ENCODE measurements at regions not wholly inside any gene's neighbourhood (a gene's known extent, or its start where the extent isn't known, plus 50 kb on each side); places are given as distances from the start of the nearest gene placed in this dataset.

DNA sequence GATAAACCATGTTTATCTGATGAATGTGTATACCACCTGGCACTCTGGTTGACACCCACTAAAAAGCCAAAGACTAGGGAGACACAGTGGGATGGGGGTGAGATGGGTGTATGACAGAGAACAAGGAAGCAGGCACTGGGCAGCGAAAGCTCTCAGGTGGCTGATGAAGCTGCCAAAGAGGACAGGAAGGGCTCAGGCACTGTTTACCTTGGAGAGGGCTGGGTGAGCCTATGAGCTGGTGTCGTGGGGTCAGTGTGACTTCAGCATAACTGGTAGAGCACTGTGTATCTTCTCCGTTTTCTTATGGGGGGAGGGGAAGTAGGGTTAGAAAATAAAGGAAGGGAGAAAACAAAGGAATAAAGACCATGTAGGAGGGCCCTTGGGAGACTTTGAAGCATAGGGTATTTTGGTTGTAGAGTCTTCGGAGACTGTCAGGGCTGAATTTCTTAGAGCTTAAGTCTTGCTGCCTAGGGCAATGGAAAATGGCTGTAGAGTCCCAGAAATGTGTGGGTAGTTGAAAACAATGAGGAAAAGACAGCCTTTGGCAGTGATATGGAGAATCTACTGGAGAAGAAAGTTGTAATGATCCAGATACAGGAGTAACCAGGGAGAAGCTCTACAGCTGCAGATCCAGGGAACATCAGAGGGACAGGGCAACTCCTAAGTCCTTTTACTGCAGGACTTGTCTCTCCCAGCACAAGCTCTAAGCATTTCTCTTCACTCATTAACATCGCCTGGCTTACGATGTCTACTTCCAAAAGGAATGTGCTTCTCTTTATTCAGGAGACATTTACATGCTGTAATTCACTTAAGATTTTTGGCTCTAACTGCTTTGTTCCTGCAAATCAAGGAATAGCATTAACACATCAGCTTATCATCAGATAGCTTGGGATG lies 120.0 kb downstream of the AQP4 start:
- DNase-seq (ENCODE audit: low spot score), result no peak

- DNase-seq (ENCODE audit: low spot score), result no peak
These were observed 123.7 kb downstream of the AQP4 start for GRCh38 chr18:26741758-26742157.

GRCh38 chr18:26741048-26741447 lies 124.5 kb downstream of the AQP4 start:
- no peak for DNase-seq (ENCODE audit: low spot score)

- no peak for DNase-seq (ENCODE audit: low spot score)
These were observed 125.1 kb downstream of the AQP4 start for GRCh38 chr18:26740396-26740795.

DNA sequence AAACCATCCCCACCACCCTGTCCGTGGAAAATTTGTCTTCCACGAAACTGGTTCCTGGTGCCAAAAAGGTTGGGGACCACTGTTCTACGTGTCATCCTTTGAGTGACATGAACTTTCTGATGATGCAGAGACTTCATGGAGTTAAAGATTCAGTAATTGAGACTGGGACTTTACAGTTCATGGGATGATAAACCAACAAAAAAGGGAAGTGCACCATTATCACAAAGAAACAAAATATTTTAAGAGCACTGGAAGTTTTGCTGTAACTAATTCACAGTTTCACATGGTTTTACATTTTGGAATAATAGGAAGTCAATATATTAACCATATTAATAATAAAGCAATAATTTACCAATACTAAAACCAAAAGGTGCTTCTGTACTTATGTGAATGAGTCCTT lies 126.8 kb downstream of the AQP4 start:
- DNase-seq (ENCODE audit: low spot score), result no peak

DNA sequence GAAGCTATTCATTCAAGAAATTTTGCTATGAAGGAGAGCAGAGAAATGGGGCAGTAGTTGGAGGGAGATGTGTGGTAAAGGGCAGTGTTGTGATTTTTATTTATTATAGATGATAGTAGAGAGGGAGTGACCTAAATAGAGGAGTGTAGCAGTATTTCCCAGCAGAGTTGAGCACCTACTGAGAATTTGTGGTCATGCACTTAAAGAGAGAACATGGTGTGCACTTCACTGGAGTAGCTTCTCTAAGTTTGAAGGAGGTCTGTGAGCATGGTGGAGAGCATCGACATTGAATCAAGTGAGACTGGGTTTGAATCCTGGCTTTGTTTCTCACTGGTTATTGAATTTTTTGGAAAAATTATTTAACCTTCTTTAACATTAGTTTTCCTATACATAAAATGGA lies 129.2 kb downstream of the AQP4 start:
- DNase-seq (ENCODE audit: low spot score), result no peak

- DNase-seq (ENCODE audit: low spot score), result no peak
These were observed 130.7 kb downstream of the AQP4 start for GRCh38 chr18:26734760-26735159.

GRCh38 chr18:26729449-26729848 lies 136.1 kb downstream of the AQP4 start:
- DNase-seq (ENCODE audit: low spot score), result no peak

- DNase-seq (ENCODE audit: low spot score), result no peak
These were observed 136.5 kb downstream of the AQP4 start for GRCh38 chr18:26729008-26729407.

DNA sequence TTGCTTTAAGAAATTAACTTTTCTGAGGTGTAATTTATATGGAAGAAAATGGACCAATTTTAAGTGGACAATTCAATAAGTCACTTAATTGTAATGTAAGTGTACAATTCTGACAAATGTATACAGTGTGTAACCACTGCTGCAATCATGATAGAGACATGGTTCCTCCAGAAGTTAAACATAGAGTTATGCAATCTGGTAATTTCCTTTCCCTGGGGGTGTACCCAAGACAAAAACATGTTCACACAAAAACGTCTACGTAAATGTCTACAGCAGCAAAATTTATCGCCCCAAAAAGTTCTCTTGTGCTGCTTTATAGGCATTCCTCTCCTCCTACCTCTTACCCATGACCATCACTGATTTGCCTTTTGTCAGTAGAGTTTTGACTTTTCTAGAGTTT lies 141.5 kb downstream of the AQP4 start:
- no peak for DNase-seq (ENCODE audit: low spot score)

GRCh38 chr18:26722565-26722931 lies 143.0 kb downstream of the AQP4 start:
- no peak for DNase-seq (ENCODE audit: low spot score)

- DNase-seq (ENCODE audit: low spot score), result no peak
These were observed 143.5 kb downstream of the AQP4 start for GRCh38 chr18:26721854-26722564.

DNA sequence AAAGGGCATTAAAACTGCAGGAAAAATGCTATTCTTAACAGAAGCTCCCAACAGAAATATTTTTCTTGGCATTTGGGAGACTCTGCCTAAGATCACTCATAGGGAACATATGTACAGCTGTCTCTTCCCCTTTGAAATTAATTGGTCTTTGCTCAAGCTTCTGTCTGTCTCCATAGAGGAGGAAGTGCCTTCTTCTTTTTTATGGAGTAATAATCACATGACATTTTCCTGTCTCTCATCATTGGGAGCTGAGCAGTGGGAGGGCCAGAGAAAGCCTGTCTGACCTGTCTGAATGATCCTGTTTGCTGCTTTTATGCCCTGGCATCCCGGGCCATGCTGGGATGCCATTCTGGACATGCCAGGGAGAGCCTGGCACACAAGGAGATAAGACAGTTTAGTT lies 145.6 kb downstream of the AQP4 start:
- DNase-seq (ENCODE audit: low spot score), result no peak

DNA sequence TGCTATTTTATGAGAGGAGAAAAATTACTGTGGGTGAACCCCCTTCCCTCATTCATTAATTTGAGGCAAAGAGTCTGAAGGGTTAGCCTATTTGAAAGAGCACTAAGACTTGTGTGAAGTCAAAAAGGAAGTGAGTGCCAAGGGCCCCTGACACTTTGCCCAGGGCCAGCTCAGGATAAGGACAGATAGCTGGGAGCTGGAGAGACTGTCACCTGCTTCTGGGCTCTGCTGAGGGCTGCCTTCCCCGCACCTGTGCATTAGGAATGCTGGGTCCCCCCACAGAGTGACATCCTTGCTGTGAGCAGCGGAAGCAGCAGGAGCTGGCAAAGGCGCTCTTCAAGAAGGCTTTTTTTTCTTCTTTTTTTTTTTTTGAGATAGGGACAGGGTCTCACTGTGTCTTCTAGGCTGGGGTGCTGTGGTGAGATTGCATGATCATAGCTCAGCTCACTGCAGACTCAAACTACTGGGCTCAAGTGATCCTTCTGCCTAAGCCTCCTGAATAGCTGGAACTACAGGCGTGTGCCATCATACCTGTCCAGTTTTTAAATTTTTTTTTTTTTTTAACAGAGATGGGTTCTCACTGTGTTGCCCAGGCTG lies 148.3 kb downstream of the AQP4 start:
- DNase-seq (ENCODE audit: low spot score), result no peak

GRCh38 chr18:26714739-26715138 lies 150.8 kb downstream of the AQP4 start:
- DNase-seq (ENCODE audit: low spot score), result no peak

DNA sequence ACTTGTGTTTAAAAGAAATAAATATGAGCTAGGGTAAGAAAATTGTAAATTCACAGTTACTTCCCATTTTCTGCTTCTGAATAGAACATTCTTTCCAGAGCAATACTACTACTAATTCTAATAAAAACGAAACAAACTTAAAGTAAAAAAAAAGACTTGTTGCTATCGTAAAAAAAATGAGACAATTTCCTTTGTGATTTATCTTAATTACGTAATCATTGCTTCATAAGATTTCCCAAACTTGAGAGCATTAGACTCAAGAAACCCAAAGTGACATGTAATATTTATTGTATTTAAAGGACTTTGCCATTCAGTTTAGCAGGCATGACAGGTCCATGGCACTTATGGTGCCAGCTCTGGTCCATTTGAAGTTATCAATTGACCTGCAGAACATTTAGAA lies 153.8 kb downstream of the AQP4 start:
- DNase-seq (ENCODE audit: low spot score), result no peak

- DNase-seq (ENCODE audit: low spot score), result no peak
These were observed 154.9 kb downstream of the AQP4 start for GRCh38 chr18:26710470-26711096.

- DNase-seq (ENCODE audit: low spot score), result no peak
These were observed 155.6 kb downstream of the AQP4 start for GRCh38 chr18:26709897-26710296.

DNA sequence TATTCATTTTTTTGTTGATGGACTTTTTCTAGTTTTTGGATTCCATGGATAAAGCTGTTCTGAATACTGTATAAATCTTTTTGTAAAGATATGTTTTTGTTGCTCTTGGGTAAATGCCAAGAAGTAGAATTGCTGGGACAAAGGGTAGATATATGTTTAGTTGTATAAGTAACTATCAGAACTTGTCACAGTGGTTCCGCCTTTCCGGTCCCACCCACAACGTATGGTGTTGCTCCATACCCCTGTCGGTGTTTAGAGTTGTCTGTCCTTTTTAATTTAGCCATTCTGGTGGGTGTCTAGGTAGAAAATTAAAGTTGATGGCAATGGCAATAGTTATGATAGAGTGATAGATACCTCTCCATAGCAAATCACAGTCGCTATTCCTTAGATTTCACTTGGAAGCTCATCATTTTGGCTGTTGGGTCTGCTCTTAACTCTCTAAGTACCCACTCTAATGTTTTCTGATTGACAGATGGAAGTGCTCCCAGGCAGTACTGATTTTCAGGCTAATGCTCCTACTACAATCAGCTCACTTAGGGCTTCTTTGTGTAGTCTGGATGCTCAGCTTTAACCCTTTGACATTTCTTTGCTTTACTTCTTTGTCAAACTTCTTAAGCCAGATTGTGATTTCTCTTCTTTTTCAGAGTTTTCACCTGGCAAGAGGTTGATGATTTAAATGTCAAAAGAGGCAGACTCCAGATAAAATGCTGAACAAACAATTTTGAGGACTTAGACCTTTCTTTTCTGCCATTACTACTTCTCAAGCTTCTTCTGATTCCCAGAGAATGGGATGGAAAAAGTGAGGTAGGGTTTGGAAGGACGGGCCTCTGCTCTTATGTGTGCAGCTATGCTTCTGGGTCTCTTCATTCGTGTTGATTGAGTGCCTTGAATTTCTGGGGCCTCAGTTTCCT lies 156.4 kb downstream of the AQP4 start:
- DNase-seq (ENCODE audit: low spot score), result no peak

DNA sequence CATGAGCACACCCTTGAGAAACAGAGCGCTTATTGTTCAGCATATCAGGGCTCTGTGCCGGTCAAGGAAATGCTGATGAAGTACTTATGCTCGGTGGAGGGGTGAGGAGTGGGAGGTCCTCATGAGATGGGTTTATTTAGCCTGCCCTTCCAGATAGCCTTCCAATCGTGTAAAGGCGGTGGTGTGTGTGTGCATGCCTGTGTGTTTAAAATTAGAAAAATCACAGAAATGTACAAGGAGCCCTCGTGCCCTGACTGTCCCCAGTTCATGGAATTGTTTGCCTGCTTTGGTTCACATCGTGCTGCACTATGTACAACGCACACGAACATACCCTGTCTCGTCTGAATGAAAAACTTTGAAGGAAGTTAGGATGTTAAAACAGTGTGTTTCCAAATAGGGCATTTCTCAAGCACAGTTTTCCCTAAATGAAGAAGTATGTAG lies 158.6 kb downstream of the AQP4 start:
- no peak for DNase-seq (ENCODE audit: low spot score)

DNA sequence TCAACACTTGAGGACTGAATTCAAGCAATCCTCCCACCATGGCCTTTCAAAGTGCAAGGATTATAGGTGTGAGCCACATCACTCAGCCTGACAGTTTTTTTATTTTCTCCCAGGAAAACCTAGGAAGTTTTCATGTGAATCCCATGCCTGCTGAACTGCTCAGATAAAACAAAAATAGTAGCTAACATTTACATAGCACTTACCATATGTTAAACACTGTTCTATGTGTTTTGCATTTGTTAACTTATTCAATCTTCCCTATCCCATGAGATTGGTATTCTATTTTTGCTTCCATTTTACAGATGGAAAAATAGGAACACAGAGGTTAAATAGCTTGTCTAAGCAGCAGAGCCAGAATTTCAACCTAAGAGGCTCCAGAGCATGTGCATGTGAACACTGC lies 157.4 kb upstream of the KCTD1 start:
- DNase-seq (ENCODE audit: low spot score), result no peak

Data from mesenteric fat pad (tissue), 1 donor.